ENCODE measurements at regions not wholly inside any gene's neighbourhood (a gene's known extent, or its start where the extent isn't known, plus 50 kb on each side); places are given as distances from the start of the nearest gene placed in this dataset.

DNA sequence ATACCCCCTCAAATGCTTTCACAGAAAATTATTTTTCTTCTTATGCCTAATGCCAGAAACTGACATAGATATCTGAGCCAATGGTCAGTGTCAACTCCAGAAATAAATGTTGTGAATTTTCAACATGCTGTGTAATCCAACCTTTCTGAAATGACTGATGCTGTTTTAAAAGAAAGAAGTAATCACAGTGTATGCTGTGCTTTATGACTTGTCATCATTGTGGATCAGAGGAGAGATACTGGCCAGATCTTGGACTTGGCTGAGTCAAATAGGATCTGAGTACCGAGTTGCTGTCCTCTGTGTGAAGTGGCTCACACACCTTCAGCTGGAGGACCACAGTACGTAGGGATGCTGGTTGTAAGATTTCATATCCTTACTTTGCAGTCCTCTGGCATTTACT is 89.9 kb upstream of the ARHGAP20 start:
- TF ChIP-seq FOXM1 (IDR thresholded peaks at IDR 0.05; ENCODE audit: borderline replicate concordance, low read depth) (no peak), EP300 (IDR thresholded peaks at IDR 0.05; ENCODE audit: borderline replicate concordance) (no peak), CEBPB (IDR thresholded peaks at IDR 0.05) (no peak), TAF1 (IDR thresholded peaks at IDR 0.05; ENCODE audit: low read depth) (no peak), TEAD4 (IDR thresholded peaks at IDR 0.05) (no peak), YY1 (IDR thresholded peaks at IDR 0.05; ENCODE audit: low read depth) (no peak), RAD21 (IDR thresholded peaks at IDR 0.05; ENCODE audit: low read depth) (no peak), NFIC (IDR thresholded peaks at IDR 0.05) (no peak)
- TF ChIP-seq, protein P1, sequence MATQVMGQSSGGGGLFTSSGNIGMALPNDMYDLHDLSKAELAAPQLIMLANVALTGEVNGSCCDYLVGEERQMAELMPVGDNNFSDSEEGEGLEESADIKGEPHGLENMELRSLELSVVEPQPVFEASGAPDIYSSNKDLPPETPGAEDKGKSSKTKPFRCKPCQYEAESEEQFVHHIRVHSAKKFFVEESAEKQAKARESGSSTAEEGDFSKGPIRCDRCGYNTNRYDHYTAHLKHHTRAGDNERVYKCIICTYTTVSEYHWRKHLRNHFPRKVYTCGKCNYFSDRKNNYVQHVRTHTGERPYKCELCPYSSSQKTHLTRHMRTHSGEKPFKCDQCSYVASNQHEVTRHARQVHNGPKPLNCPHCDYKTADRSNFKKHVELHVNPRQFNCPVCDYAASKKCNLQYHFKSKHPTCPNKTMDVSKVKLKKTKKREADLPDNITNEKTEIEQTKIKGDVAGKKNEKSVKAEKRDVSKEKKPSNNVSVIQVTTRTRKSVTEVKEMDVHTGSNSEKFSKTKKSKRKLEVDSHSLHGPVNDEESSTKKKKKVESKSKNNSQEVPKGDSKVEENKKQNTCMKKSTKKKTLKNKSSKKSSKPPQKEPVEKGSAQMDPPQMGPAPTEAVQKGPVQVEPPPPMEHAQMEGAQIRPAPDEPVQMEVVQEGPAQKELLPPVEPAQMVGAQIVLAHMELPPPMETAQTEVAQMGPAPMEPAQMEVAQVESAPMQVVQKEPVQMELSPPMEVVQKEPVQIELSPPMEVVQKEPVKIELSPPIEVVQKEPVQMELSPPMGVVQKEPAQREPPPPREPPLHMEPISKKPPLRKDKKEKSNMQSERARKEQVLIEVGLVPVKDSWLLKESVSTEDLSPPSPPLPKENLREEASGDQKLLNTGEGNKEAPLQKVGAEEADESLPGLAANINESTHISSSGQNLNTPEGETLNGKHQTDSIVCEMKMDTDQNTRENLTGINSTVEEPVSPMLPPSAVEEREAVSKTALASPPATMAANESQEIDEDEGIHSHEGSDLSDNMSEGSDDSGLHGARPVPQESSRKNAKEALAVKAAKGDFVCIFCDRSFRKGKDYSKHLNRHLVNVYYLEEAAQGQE (IDR thresholded peaks at IDR 0.05; ENCODE audit: low read depth): no peak
- TF ChIP-seq, protein P2, sequence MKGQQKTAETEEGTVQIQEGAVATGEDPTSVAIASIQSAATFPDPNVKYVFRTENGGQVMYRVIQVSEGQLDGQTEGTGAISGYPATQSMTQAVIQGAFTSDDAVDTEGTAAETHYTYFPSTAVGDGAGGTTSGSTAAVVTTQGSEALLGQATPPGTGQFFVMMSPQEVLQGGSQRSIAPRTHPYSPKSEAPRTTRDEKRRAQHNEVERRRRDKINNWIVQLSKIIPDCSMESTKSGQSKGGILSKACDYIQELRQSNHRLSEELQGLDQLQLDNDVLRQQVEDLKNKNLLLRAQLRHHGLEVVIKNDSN (IDR thresholded peaks at IDR 0.05): no peak

Measured in Ishikawa (cell line).